NCI-H510A (cell line): ENCODE measurements at regions not wholly inside any gene's neighbourhood (a gene's known extent, or its start where the extent isn't known, plus 50 kb on each side); places are given as distances from the start of the nearest gene placed in this dataset.

Source experiments
- DNase-seq: peaks from one replicate; lab custom pipeline; 2025; lab: John Stamatoyannopoulos, UW

GRCh38 chr2:43055086-43055912, 171.1 kb downstream of the ZFP36L2 start:
- DNase-seq: no peak

DNA sequence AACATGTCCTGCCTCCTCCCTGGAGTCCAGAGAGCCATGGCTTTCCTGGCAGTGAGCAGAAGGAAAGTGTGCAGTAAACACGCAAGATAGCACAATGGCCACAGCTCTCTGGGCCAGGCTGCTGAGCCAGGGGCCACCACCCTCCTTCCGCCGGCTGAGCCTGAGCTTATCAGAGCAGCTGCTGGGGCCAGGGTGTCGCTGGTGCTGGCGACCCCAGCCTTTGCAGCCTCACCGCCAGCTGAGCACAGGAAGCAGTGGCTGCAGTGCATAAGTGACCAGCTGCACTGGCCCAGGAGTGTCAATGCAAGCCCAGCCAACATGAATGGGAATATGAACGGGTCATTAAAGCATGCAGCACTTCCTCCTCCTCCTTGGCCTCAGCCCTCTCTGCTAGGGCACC, 172.0 kb downstream of the ZFP36L2 start:
- DNase-seq: no peak

- no peak for DNase-seq
Measured at GRCh38 chr2:43052944-43053306, 173.5 kb downstream of the ZFP36L2 start.

GRCh38 chr2:43052204-43052943, 174.0 kb downstream of the ZFP36L2 start:
- DNase-seq: no peak

- DNase-seq: no peak
Measured at GRCh38 chr2:43051338-43051737, 175.1 kb downstream of the ZFP36L2 start.

- no peak for DNase-seq
Measured at GRCh38 chr2:43050866-43051265, 175.5 kb downstream of the ZFP36L2 start.

DNA sequence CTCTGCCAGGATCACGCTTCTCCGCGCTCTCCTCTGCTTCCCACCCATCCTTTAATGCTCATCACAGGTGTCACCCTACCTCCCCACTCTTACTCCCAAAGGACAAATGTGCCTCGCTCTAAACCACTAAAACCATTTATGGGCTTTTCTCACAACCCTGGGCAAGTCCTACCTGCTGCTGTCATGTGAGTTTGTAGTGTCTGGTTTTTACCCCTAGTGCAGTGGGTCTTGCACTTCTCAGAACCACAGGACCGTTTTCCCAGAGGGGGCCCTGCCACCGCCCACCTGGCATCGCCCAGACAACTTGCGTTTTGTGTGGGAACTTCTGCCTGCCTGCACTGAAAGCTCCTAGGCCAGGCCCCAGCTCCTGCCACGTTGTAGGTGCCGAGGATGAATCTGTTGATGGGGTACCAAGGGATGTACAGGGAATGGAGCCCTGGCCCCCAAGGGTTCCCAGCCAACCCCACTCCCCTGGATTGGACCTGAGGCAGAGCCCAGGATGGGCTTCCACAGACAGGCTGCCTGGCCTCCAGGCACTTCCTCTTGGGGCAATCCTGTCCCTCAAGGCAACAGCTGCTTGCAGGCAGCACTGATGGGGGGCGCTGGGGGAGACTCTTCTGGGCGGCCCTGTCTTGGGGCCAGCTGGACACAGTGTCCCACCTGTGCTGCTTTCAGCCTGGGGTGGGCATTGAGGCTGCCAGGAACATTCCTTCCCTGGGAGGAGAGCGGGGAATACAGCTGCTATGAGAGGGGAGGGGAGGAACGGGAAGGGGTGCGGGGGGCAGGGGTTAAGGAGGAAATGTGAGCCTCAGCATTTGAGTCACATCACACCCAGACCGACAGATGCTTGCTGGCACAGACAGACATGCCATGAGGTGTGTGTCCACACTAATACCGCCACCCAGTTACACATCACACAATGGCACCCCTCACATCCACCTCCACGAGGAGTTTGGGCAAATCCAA, 176.3 kb downstream of the ZFP36L2 start:
- no peak for DNase-seq

DNA sequence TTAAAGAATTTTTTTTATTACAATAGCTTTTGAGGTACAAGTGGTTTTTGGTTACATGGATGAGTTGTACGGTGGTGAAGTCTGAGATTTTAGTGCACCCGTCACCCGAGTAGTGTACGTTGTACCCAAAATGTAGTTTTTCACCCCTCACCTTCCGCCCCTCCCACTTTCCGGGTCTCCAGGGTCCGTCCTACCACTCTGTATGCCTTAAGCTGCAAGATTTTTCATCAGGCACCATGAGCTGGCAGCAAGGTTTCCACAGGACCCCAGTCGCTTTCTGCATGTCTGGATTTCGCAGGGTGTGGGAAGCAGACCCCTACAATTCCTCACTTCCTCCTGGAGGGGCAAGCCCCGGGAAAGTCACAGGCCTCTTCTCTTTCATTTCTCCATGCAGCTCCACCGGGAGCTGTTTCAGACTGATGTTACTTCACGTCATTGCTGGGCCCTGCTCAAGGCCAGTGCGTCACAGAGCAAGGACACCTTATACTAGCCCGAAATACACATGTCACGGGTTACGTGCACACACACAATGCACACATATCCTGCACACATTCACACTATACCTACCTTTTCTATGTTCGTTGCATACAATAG, 179.1 kb downstream of the ZFP36L2 start:
- DNase-seq: no peak

- DNase-seq: no peak
Measured at GRCh38 chr2:43045866-43046265, 180.5 kb downstream of the ZFP36L2 start.

GRCh38 chr2:43044093-43044681, 182.2 kb downstream of the ZFP36L2 start:
- DNase-seq: no peak

- no peak for DNase-seq
Measured at GRCh38 chr2:43043553-43043870, 182.9 kb downstream of the ZFP36L2 start.

DNA sequence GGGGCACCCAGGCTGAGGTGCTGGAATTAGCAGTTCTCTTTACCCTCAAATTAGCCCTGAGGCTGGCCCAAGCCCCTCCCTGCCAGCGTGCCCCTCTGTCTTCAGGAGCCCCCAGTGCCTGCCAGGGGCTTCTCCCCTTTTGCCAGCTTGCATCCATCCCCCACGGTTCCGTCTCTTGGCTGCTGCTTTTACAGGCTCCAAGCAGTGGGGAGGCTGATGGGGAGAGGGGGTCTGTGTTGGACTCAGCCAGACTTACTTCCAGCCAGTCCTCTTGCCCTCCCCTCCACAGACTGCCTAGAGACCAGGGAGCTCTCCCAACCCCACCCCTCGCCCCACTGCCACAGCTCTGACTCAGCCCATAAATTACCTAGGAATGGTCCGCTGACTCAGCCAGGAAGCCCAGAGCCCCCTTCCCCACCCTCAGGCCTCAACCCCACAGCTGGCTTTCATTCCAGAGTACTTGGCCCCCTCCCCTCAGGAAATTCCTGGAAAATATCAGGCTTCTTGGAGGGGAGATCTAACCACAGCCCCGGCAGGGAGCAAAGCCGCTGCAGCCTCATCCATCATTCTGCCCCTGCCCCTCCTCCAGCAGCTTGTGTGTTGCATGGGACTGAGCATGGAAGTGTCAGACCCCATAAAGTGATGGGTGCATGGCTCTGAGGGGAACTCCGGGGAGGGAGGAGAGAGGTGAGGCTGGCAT, 184.6 kb downstream of the ZFP36L2 start:
- DNase-seq: no peak

DNA sequence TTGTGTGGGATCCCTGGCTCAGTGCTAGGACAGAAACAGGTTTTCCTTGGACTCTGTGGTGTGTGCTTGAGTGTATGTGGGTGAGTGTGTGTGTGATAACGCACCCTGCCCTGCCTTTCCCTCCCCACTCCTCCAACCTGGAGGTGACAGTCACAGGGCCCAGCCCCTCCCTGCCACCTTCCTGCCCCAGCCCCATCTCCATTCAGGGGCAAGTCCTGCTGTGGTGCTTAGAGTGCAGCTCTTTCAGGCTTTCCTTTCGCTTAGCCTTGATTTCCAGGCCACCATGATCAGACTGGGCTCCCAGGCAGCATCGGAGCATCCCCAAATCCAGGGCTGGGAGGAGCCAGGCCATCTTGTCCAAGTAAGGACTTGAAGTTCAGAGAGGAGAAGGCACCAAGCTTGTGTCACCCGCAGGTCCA, 185.2 kb downstream of the ZFP36L2 start:
- DNase-seq: no peak

GRCh38 chr2:43040084-43040854, 186.1 kb downstream of the ZFP36L2 start:
- DNase-seq: no peak

DNA sequence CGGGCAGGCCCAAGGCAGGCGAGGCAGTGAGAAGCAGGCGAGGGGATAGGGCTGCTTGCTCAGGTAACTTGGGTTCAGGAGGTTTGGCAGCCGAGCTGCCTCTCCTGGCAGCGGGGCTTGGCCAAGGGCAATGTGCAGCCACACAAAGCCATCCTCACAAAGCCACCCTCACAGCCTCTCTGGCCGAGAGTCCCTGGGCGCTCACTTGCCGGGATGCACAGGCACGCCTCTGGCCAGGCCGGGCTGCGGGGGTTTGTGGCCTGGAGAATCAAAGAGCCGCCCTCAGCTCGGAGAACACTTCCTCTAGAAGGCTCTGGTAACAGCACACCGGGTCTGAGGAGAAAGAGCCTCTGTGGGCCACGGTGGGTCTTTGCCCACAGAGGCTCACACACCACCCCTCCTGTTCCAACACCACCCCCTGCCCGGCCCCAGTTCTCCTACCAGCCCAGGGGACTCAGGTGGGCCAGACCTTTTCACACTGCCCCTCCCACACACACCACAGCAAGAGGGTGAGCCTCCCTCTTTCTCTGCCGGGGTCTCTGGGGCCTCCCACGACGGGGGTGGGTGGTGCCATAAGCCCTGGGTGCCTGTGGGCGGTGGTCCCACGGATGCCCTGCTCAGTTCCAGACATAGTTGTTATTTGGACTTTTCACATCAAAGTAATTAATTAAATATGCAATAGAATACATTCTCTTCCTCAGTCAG, 186.9 kb downstream of the ZFP36L2 start:
- no peak for DNase-seq

- no peak for DNase-seq
Measured at GRCh38 chr2:43038696-43039094, 187.7 kb downstream of the ZFP36L2 start.

DNA sequence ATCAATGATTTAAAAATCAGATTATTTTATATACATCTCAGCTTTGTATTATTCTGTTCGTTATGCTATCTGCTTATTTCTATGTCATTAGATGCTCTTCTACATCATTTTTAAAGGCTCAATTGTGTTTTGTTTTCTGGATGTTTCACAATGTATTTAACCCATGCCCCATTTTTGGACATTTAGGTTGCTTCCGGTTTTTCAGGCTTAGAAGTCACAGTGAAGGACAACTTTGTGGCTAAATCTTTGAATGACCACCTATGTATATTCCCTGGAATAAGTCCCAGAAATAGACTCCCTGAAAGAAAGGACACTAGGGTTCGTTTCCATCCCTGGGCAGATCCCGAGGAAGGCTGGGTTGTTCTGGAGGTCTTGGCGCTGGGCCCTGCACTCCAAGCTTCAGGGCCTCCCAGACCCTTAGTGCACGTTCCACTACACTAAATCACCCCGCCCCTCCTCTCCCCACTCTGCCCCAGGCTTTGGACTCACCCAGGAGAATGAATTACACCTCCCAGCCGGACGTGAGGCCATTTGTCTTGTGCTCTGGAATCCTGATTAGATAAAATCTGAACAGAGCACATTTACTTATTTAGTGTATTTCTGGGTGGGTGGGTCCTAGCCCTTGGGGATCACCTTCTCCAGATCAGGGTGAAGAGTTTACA, 188.2 kb downstream of the ZFP36L2 start:
- no peak for DNase-seq

DNA sequence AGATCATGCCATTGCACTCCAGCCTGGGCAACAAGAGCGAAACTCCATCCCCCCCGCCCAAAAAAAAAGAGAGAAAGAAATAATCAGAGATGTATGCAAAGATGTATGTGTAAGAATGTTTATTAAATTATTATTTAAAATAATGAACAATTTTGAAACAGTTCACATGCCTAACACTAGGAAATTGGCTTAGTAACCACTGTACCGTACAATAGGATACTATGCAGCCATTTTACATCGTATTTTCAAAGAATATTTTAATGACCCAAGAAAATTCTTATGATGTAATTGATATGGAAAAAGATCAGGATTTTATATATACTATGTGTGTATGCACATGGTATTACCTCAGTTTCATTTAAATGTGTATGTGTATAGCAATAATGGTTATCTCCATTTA, 190.5 kb downstream of the ZFP36L2 start:
- DNase-seq: no peak

DNA sequence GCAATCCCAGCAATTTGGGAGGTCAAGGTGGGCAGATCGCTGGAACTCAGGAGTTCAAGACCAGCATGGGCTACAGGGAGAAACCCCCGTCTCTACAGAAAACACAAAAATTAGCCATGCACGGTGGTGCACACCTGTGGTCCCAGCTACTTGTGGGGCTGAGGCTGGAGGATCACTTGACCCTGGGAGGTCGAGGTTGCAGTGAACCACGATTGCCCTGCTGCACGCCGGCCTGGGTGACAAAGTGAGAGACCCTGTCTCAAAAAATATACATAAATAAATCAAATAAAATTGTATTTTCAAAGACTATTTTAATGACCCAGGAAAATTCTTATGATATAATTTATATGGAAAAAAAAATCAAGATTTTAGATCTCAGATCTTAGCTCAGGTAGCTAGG, 191.5 kb downstream of the ZFP36L2 start:
- DNase-seq: no peak
